ENCODE measurements at regions not wholly inside any gene's neighbourhood (a gene's known extent, or its start where the extent isn't known, plus 50 kb on each side); places are given as distances from the start of the nearest gene placed in this dataset.

DNA sequence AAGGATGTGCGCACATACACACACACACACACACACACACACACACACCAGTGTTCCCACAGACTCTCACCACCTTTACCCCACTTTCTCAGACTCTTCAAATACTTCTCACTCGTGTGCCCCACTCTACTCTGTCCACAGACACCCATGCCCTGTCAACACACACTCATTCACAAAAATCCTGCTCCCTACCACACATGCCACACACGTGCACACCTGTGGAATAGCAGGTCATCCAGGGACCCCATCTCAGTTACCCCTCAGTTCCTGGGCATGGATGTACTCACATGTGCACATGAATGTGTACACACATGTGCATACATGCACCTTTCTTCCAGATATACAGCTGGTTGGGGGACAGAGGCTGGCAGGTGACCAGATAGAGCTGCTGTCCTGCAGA lies 142.9 kb downstream of the EMX2 start (continued):
- TF ChIP-seq PAX5 (IDR thresholded peaks at IDR 0.05; ENCODE audit: borderline replicate concordance, low read depth, low read length) (no peak), TBL1XR1 (IDR thresholded peaks at IDR 0.05; ENCODE audit: low read depth, low read length) (no peak), BACH1 (IDR thresholded peaks at IDR 0.05; ENCODE audit: borderline replicate concordance) (no peak), CHD2 (IDR thresholded peaks at IDR 0.05; ENCODE audit: borderline replicate concordance, low read depth, low read length) (no peak), YBX1 (IDR thresholded peaks at IDR 0.05) (no peak)
- TF ChIP-seq, protein P1, sequence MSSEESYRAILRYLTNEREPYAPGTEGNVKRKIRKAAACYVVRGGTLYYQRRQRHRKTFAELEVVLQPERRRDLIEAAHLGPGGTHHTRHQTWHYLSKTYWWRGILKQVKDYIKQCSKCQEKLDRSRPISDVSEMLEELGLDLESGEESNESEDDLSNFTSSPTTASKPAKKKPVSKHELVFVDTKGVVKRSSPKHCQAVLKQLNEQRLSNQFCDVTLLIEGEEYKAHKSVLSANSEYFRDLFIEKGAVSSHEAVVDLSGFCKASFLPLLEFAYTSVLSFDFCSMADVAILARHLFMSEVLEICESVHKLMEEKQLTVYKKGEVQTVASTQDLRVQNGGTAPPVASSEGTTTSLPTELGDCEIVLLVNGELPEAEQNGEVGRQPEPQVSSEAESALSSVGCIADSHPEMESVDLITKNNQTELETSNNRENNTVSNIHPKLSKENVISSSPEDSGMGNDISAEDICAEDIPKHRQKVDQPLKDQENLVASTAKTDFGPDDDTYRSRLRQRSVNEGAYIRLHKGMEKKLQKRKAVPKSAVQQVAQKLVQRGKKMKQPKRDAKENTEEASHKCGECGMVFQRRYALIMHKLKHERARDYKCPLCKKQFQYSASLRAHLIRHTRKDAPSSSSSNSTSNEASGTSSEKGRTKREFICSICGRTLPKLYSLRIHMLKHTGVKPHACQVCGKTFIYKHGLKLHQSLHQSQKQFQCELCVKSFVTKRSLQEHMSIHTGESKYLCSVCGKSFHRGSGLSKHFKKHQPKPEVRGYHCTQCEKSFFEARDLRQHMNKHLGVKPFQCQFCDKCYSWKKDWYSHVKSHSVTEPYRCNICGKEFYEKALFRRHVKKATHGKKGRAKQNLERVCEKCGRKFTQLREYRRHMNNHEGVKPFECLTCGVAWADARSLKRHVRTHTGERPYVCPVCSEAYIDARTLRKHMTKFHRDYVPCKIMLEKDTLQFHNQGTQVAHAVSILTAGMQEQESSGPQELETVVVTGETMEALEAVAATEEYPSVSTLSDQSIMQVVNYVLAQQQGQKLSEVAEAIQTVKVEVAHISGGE (CRISPR knock-in tag; IDR thresholded peaks at IDR 0.05), result no peak
- TF ChIP-seq, protein P2, sequence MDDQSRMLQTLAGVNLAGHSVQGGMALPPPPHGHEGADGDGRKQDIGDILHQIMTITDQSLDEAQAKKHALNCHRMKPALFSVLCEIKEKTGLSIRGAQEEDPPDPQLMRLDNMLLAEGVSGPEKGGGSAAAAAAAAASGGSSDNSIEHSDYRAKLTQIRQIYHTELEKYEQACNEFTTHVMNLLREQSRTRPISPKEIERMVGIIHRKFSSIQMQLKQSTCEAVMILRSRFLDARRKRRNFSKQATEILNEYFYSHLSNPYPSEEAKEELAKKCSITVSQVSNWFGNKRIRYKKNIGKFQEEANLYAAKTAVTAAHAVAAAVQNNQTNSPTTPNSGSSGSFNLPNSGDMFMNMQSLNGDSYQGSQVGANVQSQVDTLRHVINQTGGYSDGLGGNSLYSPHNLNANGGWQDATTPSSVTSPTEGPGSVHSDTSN (IDR thresholded peaks at IDR 0.05; ENCODE audit: insufficient replicate concordance, low read depth, low read length), result no peak
- TF ChIP-seq, protein P3, sequence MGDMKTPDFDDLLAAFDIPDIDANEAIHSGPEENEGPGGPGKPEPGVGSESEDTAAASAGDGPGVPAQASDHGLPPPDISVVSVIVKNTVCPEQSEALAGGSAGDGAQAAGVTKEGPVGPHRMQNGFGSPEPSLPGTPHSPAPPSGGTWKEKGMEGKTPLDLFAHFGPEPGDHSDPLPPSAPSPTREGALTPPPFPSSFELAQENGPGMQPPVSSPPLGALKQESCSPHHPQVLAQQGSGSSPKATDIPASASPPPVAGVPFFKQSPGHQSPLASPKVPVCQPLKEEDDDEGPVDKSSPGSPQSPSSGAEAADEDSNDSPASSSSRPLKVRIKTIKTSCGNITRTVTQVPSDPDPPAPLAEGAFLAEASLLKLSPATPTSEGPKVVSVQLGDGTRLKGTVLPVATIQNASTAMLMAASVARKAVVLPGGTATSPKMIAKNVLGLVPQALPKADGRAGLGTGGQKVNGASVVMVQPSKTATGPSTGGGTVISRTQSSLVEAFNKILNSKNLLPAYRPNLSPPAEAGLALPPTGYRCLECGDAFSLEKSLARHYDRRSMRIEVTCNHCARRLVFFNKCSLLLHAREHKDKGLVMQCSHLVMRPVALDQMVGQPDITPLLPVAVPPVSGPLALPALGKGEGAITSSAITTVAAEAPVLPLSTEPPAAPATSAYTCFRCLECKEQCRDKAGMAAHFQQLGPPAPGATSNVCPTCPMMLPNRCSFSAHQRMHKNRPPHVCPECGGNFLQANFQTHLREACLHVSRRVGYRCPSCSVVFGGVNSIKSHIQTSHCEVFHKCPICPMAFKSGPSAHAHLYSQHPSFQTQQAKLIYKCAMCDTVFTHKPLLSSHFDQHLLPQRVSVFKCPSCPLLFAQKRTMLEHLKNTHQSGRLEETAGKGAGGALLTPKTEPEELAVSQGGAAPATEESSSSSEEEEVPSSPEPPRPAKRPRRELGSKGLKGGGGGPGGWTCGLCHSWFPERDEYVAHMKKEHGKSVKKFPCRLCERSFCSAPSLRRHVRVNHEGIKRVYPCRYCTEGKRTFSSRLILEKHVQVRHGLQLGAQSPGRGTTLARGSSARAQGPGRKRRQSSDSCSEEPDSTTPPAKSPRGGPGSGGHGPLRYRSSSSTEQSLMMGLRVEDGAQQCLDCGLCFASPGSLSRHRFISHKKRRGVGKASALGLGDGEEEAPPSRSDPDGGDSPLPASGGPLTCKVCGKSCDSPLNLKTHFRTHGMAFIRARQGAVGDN (IDR thresholded peaks at IDR 0.05), result no peak

All from GM12878 (cell line).